ENCODE measurements at regions not wholly inside any gene's neighbourhood (a gene's known extent, or its start where the extent isn't known, plus 50 kb on each side); places are given as distances from the start of the nearest gene placed in this dataset.

DNA sequence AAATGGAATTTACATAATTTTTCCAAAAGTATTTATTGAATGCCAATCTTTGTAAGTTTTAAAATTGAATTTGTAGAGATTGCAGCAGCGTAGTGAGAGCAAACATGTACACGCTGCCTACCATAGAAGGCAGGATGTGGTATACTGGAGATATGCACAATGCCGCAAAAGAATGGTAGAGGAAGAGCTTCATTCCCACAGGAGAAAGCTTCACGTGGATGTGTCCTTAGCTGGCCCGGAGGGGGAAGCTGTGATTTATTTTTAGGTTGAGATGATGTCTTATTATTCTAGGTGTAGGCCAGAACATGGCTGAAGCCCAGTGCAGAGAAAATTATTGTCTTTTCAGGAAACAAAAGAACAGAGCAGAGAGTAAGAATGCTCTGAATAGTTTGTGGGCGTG is 743.3 kb upstream of the BCHE start:
- no peak for TF ChIP-seq POLR2AphosphoS5 (IDR thresholded peaks at IDR 0.05; ENCODE audit: low read depth, low read length)
- TF ChIP-seq POLR2A (IDR thresholded peaks at IDR 0.05; ENCODE audit: low read depth, low read length): no peak
- TF ChIP-seq TAF1 (IDR thresholded peaks at IDR 0.05; ENCODE audit: low read depth, low read length): no peak
- TF ChIP-seq SPI1 (IDR thresholded peaks at IDR 0.05; ENCODE audit: low read depth, low read length): no peak
- TF ChIP-seq PAX5 (IDR thresholded peaks at IDR 0.05; ENCODE audit: insufficient read depth, low read length, severe bottlenecking): no peak
